ENCODE measurements at regions not wholly inside any gene's neighbourhood (a gene's known extent, or its start where the extent isn't known, plus 50 kb on each side); places are given as distances from the start of the nearest gene placed in this dataset.

- ATAC-seq (no peak), DNase-seq (ENCODE audit: low spot score) (no peak)
- Histone ChIP-seq H3K36me3 (ENCODE audit: insufficient read depth) (no peaks in the 10 kb centered on the region), H4K20me1 (replicated peaks; ENCODE audit: insufficient read depth) (no peaks in the 10 kb centered on the region), H3K9me2 (ENCODE audit: insufficient read depth) (no peaks in the 10 kb centered on the region), H3F3A (replicated peaks; ENCODE audit: low read depth) (no peaks in the 10 kb centered on the region), H2AFZ (no peak overlapping the region), H3K4me1 (ENCODE audit: insufficient read depth) (no peaks in the 10 kb centered on the region), H3K27ac (ENCODE audit: low read depth) (no peak overlapping the region), H3K27me3 (ENCODE audit: insufficient read depth) (no peaks in the 10 kb centered on the region), H3K4me2 (no peak overlapping the region), H3K4me3 (no peak overlapping the region), H3K79me2 (replicated peaks; ENCODE audit: insufficient read depth) (no peaks in the 10 kb centered on the region)
- Mint-ChIP-seq H3K4me3 (no peak overlapping the region), H3K9me3 (peaks cover 13% of the 10 kb centered on the region), H3K4me1 (no peaks in the 10 kb centered on the region), H3K36me3 (ENCODE audit: low read depth) (peaks cover 5% of the 10 kb centered on the region; the same call in 1 of the 3 replicates), H3K27ac (no peak overlapping the region), H3K27me3 (ENCODE audit: insufficient read depth, low read depth, poor library complexity) (peaks cover 2% of the 10 kb centered on the region)
- no peak for TF ChIP-seq STAT1 (IDR thresholded peaks at IDR 0.05; ENCODE audit: unreplicated experiment)
- TF ChIP-seq ZNF462 (CRISPR knock-in tag; IDR thresholded peaks at IDR 0.05): no peak
- no peak for TF ChIP-seq POLR2AphosphoS5 (IDR thresholded peaks at IDR 0.05; ENCODE audit: low read depth)
- TF ChIP-seq ZNF114 (CRISPR knock-in tag; IDR thresholded peaks at IDR 0.05): no peak
- no peak for TF ChIP-seq NANOG (IDR thresholded peaks at IDR 0.05; ENCODE audit: borderline replicate concordance)
- TF ChIP-seq REST (IDR thresholded peaks at IDR 0.05; ENCODE audit: unreplicated experiment): no peak
- TF ChIP-seq ZNF331 (CRISPR knock-in tag; IDR thresholded peaks at IDR 0.05; ENCODE audit: low read depth): no peak
- TF ChIP-seq EZH2 (IDR thresholded peaks at IDR 0.05; ENCODE audit: low read depth, unreplicated experiment): no peak
- TF ChIP-seq JUNB (IDR thresholded peaks at IDR 0.05; ENCODE audit: unreplicated experiment): no peak
- no peak for TF ChIP-seq CTCF (conservative IDR thresholded peaks at IDR 0.05; ENCODE audit: low read depth in 2 of 2)
- TF ChIP-seq EZH2phosphoT487 (IDR thresholded peaks at IDR 0.05; ENCODE audit: unreplicated experiment): no peak
- no peak for TF ChIP-seq CREB1 (CRISPR knock-in tag; IDR thresholded peaks at IDR 0.05; ENCODE audit: low read depth)
- TF ChIP-seq ETS1 (IDR thresholded peaks at IDR 0.05): no peak
Measured at GRCh38 chrX:142076633-142077032, 128.5 kb downstream of the MAGEC2 start.

All from GM23338 (cell line).